Kidney epithelial cell (primary cell): ENCODE measurements at regions not wholly inside any gene's neighbourhood (a gene's known extent, or its start where the extent isn't known, plus 50 kb on each side); places are given as distances from the start of the nearest gene placed in this dataset.
"Not testable (repeated sequence)": the region's sequence is repeated elsewhere in the genome, so short reads cannot be mapped to it uniquely, and the experiment has no call there.

ENCODE experiments used
- DNase-seq: peaks from one replicate; pipeline ENCODE4 v3.0.0-alpha.2; 2010; ENCODE audit warnings: low read depth
- H3K27me3 ChIP-seq: 2 replicates; pipeline ENCODE4 v1.6.0; 2011; ENCODE audit warnings: low read length; ENCODE audit not compliant: control insufficient read depth, insufficient read depth
- H3K36me3 ChIP-seq: 2 replicates; pipeline ENCODE4 v1.5.1; 2011; ENCODE audit warnings: low read length; ENCODE audit not compliant: control insufficient read depth, insufficient read depth
- H3K4me3 ChIP-seq: 2 replicates; pipeline ENCODE4 v1.5.1; 2011; ENCODE audit warnings: low read depth, mild to moderate bottlenecking, control low read depth, low read length
- CTCF ChIP-seq: IDR thresholded peaks from 2 replicates; pipeline ENCODE4 v1.5.1; 2011; ENCODE audit warnings: mild to moderate bottlenecking, moderate library complexity, low read length, control low read depth, inconsistent platforms; ENCODE audit not compliant: insufficient read depth, poor library complexity, severe bottlenecking

GRCh38 chr7:142567201-142568075 is 181.8 kb upstream of the PRSS1 start:
- no peak for TF ChIP-seq CTCF
- no peaks in the 10 kb centered on the region for H3K36me3 ChIP-seq
- H3K4me3 ChIP-seq: no peak overlapping the region
- no peak for DNase-seq
- no peaks in the 10 kb centered on the region for H3K27me3 ChIP-seq

- no peak overlapping the region for H3K4me3 ChIP-seq
- no peaks in the 10 kb centered on the region for H3K27me3 ChIP-seq
- DNase-seq: no peak
- TF ChIP-seq CTCF: no peak
- H3K36me3 ChIP-seq: no peaks in the 10 kb centered on the region
Measured at GRCh38 chr7:142566271-142566670, 183.0 kb upstream of the PRSS1 start.

- not testable (repeated sequence) for DNase-seq, H3K36me3 ChIP-seq, H3K27me3 ChIP-seq, H3K4me3 ChIP-seq
Measured at GRCh38 chr7:142564125-142564524, 185.1 kb upstream of the PRSS1 start.

- no peak for DNase-seq
- TF ChIP-seq CTCF: no peak
Measured at GRCh38 chr7:142563470-142563869, 185.8 kb upstream of the PRSS1 start.

GRCh38 chr7:142562688-142563087 is 186.6 kb upstream of the PRSS1 start:
- TF ChIP-seq CTCF: no peak
- no peak overlapping the region for H3K4me3 ChIP-seq
- H3K36me3 ChIP-seq: no peaks in the 10 kb centered on the region
- no peak for DNase-seq
- H3K27me3 ChIP-seq: no peaks in the 10 kb centered on the region

More at GRCh38 chr7:142563470-142563869, 185.8 kb upstream of the PRSS1 start:
- Histone ChIP-seq H3K27me3 (no peaks in the 10 kb centered on the region), H3K36me3 (no peaks in the 10 kb centered on the region), H3K4me3 (no peak overlapping the region)

GRCh38 chr7:142561396-142561795 is 187.9 kb upstream of the PRSS1 start:
- H3K36me3 ChIP-seq, H3K4me3 ChIP-seq, DNase-seq, H3K27me3 ChIP-seq: not testable (repeated sequence)

- not testable (repeated sequence) for H3K27me3 ChIP-seq, H3K36me3 ChIP-seq, H3K4me3 ChIP-seq, DNase-seq
Measured at GRCh38 chr7:142560770-142561169, 188.5 kb upstream of the PRSS1 start.
